Osteocyte (in vitro differentiated cells): ENCODE measurements at regions not wholly inside any gene's neighbourhood (a gene's known extent, or its start where the extent isn't known, plus 50 kb on each side); places are given as distances from the start of the nearest gene placed in this dataset.

Experiments
- DNase-seq: peaks from one replicate; pipeline ENCODE4 v3.0.0; 2021; ENCODE audit warnings: mixed read lengths; ENCODE audit not compliant: unreplicated experiment; ENCODE audit errors: extremely low spot score
- H3K27ac Mint-ChIP-seq: one replicate; pipeline ENCODE4 v1.8.0; 2021; ENCODE audit warnings: mild to moderate bottlenecking, mixed read lengths; ENCODE audit not compliant: unreplicated experiment
- H3K27me3 Mint-ChIP-seq: one replicate; pipeline ENCODE4 v1.8.0; 2021; ENCODE audit warnings: mixed read lengths; ENCODE audit not compliant: unreplicated experiment
- H3K36me3 Mint-ChIP-seq: one replicate; pipeline ENCODE4 v1.8.0; 2021; ENCODE audit warnings: mixed read lengths; ENCODE audit not compliant: unreplicated experiment
- H3K4me1 Mint-ChIP-seq: one replicate; pipeline ENCODE4 v1.8.0; 2021; ENCODE audit warnings: mixed read lengths; ENCODE audit not compliant: unreplicated experiment
- H3K4me3 Mint-ChIP-seq: one replicate; pipeline ENCODE4 v1.8.0; 2021; ENCODE audit warnings: mild to moderate bottlenecking, moderate library complexity, mixed read lengths; ENCODE audit not compliant: unreplicated experiment
- H3K9me3 Mint-ChIP-seq: one replicate; pipeline ENCODE4 v1.8.0; 2021; ENCODE audit warnings: mixed read lengths; ENCODE audit not compliant: unreplicated experiment
- CTCF ChIP-seq: fragments of 200-600 bp; sonication (generic); IDR thresholded peaks from 2 replicates; pipeline ENCODE4 v1.5.0; 2021; ENCODE audit warnings: antibody characterized with exemption, mild to moderate bottlenecking, moderate library complexity

GRCh38 chr12:19971361-19972280 is 396.7 kb upstream of the PDE3A start:
- DNase-seq: no peak
- peak overlapping the region; percentile 14 for H3K4me3 Mint-ChIP-seq
- TF ChIP-seq CTCF: peak; percentile 33
- no peaks in the 10 kb centered on the region for H3K27me3 Mint-ChIP-seq
- peak overlapping the region; percentile 95 for H3K27ac Mint-ChIP-seq
- no peaks in the 10 kb centered on the region for H3K36me3 Mint-ChIP-seq
- peaks cover 64% of the 10 kb centered on the region for H3K4me1 Mint-ChIP-seq
- no peaks in the 10 kb centered on the region for H3K9me3 Mint-ChIP-seq

GRCh38 chr12:19972325-19973288 is 395.7 kb upstream of the PDE3A start:
- no peak for TF ChIP-seq CTCF
- no peaks in the 10 kb centered on the region for H3K27me3 Mint-ChIP-seq
- H3K4me3 Mint-ChIP-seq: no peak overlapping the region
- H3K9me3 Mint-ChIP-seq: no peaks in the 10 kb centered on the region
- H3K4me1 Mint-ChIP-seq: peaks cover 56% of the 10 kb centered on the region
- no peak for DNase-seq
- H3K36me3 Mint-ChIP-seq: no peaks in the 10 kb centered on the region
- H3K27ac Mint-ChIP-seq: peak overlapping the region; percentile 95

GRCh38 chr12:19978193-19978592 is 390.1 kb upstream of the PDE3A start:
- H3K4me1 Mint-ChIP-seq: peaks cover 18% of the 10 kb centered on the region
- H3K9me3 Mint-ChIP-seq: peaks cover 8% of the 10 kb centered on the region
- DNase-seq: no peak
- no peaks in the 10 kb centered on the region for H3K27me3 Mint-ChIP-seq
- no peak for TF ChIP-seq CTCF
- peak overlapping the region; percentile 83 for H3K27ac Mint-ChIP-seq
- H3K36me3 Mint-ChIP-seq: peaks cover 2% of the 10 kb centered on the region
- no peak overlapping the region for H3K4me3 Mint-ChIP-seq

GRCh38 chr12:19979584-19979983 is 388.8 kb upstream of the PDE3A start:
- no peaks in the 10 kb centered on the region for H3K27me3 Mint-ChIP-seq
- no peak for DNase-seq
- H3K27ac Mint-ChIP-seq: no peak overlapping the region
- H3K4me1 Mint-ChIP-seq: peaks cover 13% of the 10 kb centered on the region
- no peak overlapping the region for H3K4me3 Mint-ChIP-seq
- no peak for TF ChIP-seq CTCF
- peaks cover 2% of the 10 kb centered on the region for H3K36me3 Mint-ChIP-seq
- H3K9me3 Mint-ChIP-seq: peaks cover 8% of the 10 kb centered on the region

- Mint-ChIP-seq H3K4me1 (peaks cover 18% of the 10 kb centered on the region), H3K27me3 (no peaks in the 10 kb centered on the region), H3K4me3 (no peak overlapping the region), H3K36me3 (peaks cover 2% of the 10 kb centered on the region), H3K9me3 (peaks cover 8% of the 10 kb centered on the region), H3K27ac (no peak overlapping the region)
- DNase-seq: no peak
- TF ChIP-seq CTCF: no peak
Observed at GRCh38 chr12:19981944-19982343, 386.4 kb upstream of the PDE3A start.
